GM12872 (cell line): ENCODE measurements at regions not wholly inside any gene's neighbourhood (a gene's known extent, or its start where the extent isn't known, plus 50 kb on each side); places are given as distances from the start of the nearest gene placed in this dataset.

Experiments used
- TF ChIP-seq, protein P1 (sequence below): IDR thresholded peaks from 3 replicates; pipeline ENCODE4 v1.5.1; 2011; ENCODE audit warnings: low read depth, mild to moderate bottlenecking, low read length, moderate library complexity; ENCODE audit not compliant: insufficient read depth

DNA sequence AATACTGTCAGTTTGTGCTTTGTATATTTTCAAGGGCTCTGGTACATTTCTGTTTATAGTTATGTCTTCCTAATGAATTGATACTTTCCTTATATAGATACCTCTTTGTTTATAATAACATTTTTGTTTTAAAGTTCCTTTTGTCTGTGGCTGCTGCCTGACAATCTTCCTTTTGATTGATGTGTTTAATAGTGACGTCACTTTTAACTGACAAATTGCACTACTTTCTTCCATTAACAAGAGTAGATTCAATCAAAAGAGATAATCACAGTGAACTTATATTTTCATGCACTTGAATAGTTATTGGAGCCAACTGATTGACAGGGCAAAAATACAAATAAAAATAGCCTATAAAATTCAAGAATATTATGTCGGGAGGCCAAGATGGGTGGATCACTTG lies 371.7 kb downstream of the ANXA1 start:
- TF ChIP-seq, protein P1, sequence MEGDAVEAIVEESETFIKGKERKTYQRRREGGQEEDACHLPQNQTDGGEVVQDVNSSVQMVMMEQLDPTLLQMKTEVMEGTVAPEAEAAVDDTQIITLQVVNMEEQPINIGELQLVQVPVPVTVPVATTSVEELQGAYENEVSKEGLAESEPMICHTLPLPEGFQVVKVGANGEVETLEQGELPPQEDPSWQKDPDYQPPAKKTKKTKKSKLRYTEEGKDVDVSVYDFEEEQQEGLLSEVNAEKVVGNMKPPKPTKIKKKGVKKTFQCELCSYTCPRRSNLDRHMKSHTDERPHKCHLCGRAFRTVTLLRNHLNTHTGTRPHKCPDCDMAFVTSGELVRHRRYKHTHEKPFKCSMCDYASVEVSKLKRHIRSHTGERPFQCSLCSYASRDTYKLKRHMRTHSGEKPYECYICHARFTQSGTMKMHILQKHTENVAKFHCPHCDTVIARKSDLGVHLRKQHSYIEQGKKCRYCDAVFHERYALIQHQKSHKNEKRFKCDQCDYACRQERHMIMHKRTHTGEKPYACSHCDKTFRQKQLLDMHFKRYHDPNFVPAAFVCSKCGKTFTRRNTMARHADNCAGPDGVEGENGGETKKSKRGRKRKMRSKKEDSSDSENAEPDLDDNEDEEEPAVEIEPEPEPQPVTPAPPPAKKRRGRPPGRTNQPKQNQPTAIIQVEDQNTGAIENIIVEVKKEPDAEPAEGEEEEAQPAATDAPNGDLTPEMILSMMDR: no peak

DNA sequence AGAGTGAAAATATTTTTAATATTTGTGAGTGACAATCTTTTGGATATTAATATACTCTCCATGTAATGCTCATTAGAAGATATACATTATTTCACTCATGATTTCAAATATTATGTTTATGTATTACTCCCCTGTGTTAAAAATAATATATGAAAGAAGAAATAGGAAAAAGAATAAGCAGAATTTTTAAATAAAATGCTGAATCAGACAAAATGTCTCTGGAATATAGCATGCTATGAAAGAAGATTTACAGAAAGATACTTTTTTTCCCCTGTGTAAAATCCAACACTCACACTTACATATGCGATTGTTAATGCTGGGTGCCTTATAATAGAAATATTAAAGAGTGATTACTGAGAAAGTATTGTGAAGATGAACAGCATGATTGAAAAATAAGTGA lies 373.7 kb downstream of the ANXA1 start:
- TF ChIP-seq, protein P1: no peak

DNA sequence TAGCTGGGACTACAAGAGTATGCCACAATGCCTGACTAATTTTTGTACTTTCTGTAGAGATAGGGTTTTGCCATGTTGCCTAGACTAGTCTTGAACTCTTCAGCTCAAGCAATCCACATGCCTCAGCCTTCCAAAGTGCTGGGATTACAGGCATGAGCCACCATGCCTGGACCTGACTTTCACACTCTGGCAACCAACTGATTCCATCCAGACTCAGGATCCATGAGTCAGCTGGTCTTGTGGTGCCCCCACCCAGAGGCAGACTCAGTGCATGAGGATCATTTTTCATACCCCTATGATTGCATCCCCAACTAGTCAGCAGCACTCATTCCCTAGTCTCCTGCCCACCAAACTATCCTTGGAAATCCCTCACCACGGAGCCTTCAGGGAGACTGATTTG lies 375.9 kb downstream of the ANXA1 start:
- TF ChIP-seq, protein P1: no peak

DNA sequence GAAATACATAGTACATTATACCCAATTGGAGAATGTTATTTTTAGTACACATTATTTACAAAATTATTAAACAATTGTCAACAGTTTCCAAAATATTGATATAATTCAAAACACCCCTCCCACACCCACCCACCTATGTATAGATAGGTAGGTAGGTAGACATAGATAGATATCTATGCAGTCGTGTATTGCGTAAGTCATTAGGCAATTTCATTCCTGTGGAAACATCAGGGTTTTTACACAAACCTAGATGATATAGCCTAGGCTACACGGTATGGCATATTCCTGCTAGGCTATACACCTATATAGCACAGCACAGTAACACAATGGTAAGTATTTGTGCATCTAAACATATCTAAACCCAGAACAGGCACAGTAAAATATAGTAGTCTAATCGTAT lies 377.3 kb downstream of the ANXA1 start:
- TF ChIP-seq, protein P1: no peak

DNA sequence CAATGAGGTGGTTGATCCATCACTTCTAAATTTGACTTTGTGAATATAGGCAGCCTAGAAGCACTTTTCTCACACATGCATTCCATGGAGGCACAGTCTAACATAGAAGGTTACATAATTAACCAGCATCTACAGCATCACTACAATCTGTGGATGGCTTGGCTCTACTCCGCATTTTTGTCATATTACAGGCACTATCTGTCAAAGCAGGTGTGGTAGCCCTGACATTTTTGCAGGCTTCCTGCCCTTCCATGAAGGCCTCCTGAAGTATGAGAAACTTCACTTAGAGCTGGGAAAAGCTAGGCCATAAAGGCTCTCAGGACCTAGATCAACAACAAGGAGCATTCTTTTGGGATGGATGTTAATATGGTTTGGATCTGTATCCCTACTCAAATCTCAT lies 378.0 kb downstream of the ANXA1 start:
- TF ChIP-seq, protein P1: no peak

DNA sequence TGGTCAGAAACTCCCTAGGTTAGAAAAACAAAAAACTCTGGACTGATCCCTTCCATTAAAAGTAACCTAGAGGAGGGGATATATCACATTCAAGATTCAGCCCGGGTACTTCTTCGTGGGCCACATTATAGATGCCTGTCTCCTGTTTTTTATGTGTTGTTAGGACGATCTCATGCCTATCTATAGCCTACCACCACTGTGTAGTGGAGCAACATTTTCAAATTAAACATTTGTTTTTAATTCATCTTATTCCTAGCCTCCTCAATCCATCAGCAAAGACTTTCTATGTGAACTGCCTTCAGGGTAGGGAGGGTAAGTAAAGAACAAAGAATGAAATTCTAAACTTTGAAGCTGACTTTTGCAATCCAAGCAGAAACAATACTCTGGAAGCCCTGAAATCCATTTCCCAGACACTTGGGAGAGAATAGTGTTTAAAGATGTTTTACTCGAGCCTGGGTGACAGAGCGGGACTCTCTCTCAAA lies 379.4 kb downstream of the ANXA1 start:
- TF ChIP-seq, protein P1: no peak

DNA sequence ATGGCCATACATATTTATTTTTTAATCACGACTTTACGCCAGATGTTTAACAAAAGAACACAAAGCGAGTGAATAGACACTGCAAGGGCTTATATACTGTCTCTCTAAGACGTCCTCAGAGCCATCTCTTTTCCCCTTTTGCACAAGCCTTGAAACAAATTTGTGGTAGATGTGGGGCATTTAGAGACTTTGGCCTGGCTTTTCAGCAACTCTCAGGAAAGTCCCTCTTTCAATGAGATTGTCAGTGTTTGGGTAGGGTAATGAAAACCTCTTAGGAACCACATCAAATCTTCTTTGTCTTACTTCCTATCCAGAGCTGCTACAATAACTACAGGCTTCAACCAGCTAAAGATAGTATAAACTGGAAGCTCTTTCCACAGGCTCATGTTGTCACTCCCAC lies 380.0 kb downstream of the ANXA1 start:
- TF ChIP-seq, protein P1: no peak

DNA sequence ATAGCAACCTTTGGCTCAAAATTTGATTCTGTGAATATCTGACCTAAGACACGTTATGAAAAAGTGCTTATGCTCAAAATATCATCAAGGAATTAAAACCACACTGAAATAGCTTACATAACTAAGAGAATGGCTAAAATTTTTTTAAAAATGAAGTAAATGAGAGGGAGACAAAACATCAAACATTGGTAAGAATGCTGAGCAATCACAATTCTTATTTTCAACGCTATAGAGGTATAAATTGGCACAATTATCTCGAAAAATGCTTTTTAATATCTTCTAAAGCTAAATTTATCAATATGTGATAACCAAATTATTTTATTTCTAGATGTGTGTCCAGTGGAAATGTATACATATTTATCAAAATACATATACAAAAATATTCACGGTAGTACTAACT lies 381.3 kb downstream of the ANXA1 start:
- TF ChIP-seq, protein P1: no peak
